GM23338 (cell line): ENCODE measurements at regions not wholly inside any gene's neighbourhood (a gene's known extent, or its start where the extent isn't known, plus 50 kb on each side); places are given as distances from the start of the nearest gene placed in this dataset.

Experiments
- CREB1 ChIP-seq: fragments of 250-450 bp; sonication (Bioruptor Pico); IDR thresholded peaks from 2 replicates; pipeline ENCODE4 v1.5.0; 2020; ENCODE audit warnings: low read depth, mild to moderate bottlenecking, moderate library complexity
- EZH2 ChIP-seq: fragments of 200-600 bp; sonication (generic); IDR thresholded peaks from one replicate; pipeline ENCODE4 v1.8.0; 2017; ENCODE audit warnings: antibody characterized with exemption, mild to moderate bottlenecking, low read depth; ENCODE audit not compliant: unreplicated experiment
- EZH2phosphoT487 ChIP-seq: fragments of 200-600 bp; sonication (generic); IDR thresholded peaks from one replicate; pipeline ENCODE4 v1.8.1; 2018; ENCODE audit warnings: antibody characterized with exemption; ENCODE audit not compliant: unreplicated experiment
- JUNB ChIP-seq: IDR thresholded peaks from one replicate; pipeline ENCODE4 v1.6.1; 2016; ENCODE audit warnings: antibody characterized with exemption; ENCODE audit not compliant: unreplicated experiment
- POLR2AphosphoS5 ChIP-seq: IDR thresholded peaks from 2 replicates; pipeline ENCODE4 v1.6.1; 2016; ENCODE audit warnings: antibody characterized with exemption, low read depth
- TF ChIP-seq, protein P1 (sequence below), 2 experiments: fragments of 200-600 bp in 1 of 2; sonication (generic) in 1 of 2; conservative IDR thresholded peaks; 2 replicates each; pipeline versions ENCODE4 v1.5.1 to v1.6.1; 2016 to 2017; ENCODE audit warnings: antibody characterized with exemption in 2 of 2, low read depth in 2 of 2, mild to moderate bottlenecking in 2 of 2, moderate library complexity in 1 of 2
- TF ChIP-seq, protein P2 (sequence below): IDR thresholded peaks from one replicate; pipeline ENCODE4 v1.6.1; 2018; ENCODE audit warnings: antibody characterized with exemption; ENCODE audit not compliant: unreplicated experiment
- TF ChIP-seq, protein P3 (sequence below): IDR thresholded peaks from 2 replicates; pipeline ENCODE4 v1.6.1; 2016; ENCODE audit warnings: antibody characterized with exemption
- TF ChIP-seq, protein P4 (sequence below): fragments of 250-450 bp; sonication (Bioruptor Pico); IDR thresholded peaks from 2 replicates; pipeline ENCODE4 v1.5.0; 2020; ENCODE audit warnings: mild to moderate bottlenecking, moderate library complexity

DNA sequence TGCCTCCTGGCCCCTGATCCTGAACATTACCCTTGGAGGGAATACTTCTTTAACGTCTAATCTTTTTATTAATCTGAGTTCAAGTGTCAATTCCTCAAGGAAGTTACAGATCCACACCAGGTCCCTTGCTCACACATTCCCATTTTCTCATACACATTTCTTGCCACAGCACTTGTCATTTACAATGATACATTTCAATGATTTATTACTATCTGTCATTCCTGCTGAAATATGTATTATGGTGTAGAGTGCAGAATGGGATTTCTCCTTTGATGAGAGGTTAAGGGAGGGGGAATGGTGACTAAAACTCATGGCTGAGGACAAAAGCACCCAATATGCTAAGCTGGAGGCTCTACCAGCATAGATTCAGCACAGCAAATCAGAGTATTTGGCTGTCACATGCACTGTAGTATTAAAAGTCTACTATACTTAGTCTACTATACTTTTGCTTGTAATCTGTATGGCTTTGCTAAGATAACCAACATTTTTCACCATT, 982.5 kb downstream of the TTLL7 start:
- TF ChIP-seq, protein P1, sequence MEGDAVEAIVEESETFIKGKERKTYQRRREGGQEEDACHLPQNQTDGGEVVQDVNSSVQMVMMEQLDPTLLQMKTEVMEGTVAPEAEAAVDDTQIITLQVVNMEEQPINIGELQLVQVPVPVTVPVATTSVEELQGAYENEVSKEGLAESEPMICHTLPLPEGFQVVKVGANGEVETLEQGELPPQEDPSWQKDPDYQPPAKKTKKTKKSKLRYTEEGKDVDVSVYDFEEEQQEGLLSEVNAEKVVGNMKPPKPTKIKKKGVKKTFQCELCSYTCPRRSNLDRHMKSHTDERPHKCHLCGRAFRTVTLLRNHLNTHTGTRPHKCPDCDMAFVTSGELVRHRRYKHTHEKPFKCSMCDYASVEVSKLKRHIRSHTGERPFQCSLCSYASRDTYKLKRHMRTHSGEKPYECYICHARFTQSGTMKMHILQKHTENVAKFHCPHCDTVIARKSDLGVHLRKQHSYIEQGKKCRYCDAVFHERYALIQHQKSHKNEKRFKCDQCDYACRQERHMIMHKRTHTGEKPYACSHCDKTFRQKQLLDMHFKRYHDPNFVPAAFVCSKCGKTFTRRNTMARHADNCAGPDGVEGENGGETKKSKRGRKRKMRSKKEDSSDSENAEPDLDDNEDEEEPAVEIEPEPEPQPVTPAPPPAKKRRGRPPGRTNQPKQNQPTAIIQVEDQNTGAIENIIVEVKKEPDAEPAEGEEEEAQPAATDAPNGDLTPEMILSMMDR (conservative IDR thresholded peaks at IDR 0.05; ENCODE audit: low read depth in 2 of 2) = no peak
- TF ChIP-seq POLR2AphosphoS5 (no peak), EZH2 (no peak), JUNB (no peak), CREB1 (no peak), EZH2phosphoT487 (no peak)
- TF ChIP-seq, protein P2, sequence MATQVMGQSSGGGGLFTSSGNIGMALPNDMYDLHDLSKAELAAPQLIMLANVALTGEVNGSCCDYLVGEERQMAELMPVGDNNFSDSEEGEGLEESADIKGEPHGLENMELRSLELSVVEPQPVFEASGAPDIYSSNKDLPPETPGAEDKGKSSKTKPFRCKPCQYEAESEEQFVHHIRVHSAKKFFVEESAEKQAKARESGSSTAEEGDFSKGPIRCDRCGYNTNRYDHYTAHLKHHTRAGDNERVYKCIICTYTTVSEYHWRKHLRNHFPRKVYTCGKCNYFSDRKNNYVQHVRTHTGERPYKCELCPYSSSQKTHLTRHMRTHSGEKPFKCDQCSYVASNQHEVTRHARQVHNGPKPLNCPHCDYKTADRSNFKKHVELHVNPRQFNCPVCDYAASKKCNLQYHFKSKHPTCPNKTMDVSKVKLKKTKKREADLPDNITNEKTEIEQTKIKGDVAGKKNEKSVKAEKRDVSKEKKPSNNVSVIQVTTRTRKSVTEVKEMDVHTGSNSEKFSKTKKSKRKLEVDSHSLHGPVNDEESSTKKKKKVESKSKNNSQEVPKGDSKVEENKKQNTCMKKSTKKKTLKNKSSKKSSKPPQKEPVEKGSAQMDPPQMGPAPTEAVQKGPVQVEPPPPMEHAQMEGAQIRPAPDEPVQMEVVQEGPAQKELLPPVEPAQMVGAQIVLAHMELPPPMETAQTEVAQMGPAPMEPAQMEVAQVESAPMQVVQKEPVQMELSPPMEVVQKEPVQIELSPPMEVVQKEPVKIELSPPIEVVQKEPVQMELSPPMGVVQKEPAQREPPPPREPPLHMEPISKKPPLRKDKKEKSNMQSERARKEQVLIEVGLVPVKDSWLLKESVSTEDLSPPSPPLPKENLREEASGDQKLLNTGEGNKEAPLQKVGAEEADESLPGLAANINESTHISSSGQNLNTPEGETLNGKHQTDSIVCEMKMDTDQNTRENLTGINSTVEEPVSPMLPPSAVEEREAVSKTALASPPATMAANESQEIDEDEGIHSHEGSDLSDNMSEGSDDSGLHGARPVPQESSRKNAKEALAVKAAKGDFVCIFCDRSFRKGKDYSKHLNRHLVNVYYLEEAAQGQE = no peak
- TF ChIP-seq, protein P3, sequence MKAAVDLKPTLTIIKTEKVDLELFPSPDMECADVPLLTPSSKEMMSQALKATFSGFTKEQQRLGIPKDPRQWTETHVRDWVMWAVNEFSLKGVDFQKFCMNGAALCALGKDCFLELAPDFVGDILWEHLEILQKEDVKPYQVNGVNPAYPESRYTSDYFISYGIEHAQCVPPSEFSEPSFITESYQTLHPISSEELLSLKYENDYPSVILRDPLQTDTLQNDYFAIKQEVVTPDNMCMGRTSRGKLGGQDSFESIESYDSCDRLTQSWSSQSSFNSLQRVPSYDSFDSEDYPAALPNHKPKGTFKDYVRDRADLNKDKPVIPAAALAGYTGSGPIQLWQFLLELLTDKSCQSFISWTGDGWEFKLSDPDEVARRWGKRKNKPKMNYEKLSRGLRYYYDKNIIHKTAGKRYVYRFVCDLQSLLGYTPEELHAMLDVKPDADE = no peak
- TF ChIP-seq, protein P4, sequence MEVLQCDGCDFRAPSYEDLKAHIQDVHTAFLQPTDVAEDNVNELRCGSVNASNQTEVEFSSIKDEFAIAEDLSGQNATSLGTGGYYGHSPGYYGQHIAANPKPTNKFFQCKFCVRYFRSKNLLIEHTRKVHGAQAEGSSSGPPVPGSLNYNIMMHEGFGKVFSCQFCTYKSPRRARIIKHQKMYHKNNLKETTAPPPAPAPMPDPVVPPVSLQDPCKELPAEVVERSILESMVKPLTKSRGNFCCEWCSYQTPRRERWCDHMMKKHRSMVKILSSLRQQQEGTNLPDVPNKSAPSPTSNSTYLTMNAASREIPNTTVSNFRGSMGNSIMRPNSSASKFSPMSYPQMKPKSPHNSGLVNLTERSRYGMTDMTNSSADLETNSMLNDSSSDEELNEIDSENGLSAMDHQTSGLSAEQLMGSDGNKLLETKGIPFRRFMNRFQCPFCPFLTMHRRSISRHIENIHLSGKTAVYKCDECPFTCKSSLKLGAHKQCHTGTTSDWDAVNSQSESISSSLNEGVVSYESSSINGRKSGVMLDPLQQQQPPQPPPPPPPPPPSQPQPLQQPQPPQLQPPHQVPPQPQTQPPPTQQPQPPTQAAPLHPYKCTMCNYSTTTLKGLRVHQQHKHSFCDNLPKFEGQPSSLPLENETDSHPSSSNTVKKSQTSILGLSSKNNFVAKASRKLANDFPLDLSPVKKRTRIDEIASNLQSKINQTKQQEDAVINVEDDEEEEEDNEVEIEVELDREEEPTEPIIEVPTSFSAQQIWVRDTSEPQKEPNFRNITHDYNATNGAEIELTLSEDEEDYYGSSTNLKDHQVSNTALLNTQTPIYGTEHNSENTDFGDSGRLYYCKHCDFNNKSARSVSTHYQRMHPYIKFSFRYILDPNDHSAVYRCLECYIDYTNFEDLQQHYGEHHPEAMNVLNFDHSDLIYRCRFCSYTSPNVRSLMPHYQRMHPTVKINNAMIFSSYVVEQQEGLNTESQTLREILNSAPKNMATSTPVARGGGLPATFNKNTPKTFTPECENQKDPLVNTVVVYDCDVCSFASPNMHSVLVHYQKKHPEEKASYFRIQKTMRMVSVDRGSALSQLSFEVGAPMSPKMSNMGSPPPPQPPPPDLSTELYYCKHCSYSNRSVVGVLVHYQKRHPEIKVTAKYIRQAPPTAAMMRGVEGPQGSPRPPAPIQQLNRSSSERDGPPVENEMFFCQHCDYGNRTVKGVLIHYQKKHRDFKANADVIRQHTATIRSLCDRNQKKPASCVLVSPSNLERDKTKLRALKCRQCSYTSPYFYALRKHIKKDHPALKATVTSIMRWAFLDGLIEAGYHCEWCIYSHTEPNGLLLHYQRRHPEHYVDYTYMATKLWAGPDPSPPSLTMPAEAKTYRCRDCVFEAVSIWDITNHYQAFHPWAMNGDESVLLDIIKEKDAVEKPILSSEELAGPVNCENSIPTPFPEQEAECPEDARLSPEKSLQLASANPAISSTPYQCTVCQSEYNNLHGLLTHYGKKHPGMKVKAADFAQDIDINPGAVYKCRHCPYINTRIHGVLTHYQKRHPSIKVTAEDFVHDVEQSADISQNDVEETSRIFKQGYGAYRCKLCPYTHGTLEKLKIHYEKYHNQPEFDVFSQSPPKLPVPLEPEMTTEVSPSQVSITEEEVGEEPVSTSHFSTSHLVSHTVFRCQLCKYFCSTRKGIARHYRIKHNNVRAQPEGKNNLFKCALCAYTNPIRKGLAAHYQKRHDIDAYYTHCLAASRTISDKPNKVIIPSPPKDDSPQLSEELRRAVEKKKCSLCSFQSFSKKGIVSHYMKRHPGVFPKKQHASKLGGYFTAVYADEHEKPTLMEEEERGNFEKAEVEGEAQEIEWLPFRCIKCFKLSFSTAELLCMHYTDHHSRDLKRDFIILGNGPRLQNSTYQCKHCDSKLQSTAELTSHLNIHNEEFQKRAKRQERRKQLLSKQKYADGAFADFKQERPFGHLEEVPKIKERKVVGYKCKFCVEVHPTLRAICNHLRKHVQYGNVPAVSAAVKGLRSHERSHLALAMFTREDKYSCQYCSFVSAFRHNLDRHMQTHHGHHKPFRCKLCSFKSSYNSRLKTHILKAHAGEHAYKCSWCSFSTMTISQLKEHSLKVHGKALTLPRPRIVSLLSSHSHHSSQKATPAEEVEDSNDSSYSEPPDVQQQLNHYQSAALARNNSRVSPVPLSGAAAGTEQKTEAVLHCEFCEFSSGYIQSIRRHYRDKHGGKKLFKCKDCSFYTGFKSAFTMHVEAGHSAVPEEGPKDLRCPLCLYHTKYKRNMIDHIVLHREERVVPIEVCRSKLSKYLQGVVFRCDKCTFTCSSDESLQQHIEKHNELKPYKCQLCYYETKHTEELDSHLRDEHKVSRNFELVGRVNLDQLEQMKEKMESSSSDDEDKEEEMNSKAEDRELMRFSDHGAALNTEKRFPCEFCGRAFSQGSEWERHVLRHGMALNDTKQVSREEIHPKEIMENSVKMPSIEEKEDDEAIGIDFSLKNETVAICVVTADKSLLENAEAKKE (CRISPR knock-in tag) = no peak
